ENCODE measurements at regions not wholly inside any gene's neighbourhood (a gene's known extent, or its start where the extent isn't known, plus 50 kb on each side); places are given as distances from the start of the nearest gene placed in this dataset.

DNA sequence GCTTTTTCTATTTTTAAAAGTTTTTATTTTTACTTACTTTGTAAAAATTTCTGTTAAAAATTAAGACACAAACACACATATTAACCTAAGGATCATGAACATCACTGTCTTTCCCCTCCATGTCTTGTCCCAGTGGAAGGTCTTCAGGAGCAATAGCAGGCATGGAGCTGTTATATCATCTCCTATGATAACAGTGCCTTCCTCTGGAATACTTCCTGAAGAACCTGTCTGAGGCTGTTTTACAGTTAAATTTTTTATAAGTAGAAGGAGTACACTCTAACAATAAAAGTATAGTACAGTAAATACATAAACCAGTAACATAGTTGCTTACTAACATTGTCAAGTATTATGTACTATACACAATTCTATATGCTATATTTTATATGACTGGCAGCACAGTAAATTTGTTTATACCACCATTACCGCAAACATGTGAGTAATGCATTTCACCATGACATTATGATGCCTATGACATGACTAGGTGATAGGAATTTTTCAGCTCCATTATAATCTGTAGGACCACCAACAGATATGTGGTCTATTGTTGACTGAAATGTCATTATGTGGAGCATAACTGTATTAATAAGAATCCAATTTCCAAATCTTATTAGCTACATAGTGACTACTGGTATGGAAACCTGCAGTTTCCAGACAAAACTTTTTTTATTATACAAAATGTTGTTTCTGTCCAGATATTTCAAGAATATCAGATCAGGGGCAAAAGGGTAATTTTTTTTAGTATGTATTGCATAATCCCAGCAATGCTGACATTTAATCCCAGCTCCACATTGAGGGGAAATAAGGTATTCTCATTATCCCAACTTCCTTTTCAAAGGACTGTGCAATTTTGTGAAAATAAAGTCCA is 337.2 kb upstream of the SLC39A10 start:
- no peak for ATAC-seq (ENCODE audit: low FRiP score)
- TF ChIP-seq, protein P1, sequence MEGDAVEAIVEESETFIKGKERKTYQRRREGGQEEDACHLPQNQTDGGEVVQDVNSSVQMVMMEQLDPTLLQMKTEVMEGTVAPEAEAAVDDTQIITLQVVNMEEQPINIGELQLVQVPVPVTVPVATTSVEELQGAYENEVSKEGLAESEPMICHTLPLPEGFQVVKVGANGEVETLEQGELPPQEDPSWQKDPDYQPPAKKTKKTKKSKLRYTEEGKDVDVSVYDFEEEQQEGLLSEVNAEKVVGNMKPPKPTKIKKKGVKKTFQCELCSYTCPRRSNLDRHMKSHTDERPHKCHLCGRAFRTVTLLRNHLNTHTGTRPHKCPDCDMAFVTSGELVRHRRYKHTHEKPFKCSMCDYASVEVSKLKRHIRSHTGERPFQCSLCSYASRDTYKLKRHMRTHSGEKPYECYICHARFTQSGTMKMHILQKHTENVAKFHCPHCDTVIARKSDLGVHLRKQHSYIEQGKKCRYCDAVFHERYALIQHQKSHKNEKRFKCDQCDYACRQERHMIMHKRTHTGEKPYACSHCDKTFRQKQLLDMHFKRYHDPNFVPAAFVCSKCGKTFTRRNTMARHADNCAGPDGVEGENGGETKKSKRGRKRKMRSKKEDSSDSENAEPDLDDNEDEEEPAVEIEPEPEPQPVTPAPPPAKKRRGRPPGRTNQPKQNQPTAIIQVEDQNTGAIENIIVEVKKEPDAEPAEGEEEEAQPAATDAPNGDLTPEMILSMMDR (IDR thresholded peaks at IDR 0.05), result no peak
- DNase-seq (ENCODE audit: low spot score), result no peak

DNA sequence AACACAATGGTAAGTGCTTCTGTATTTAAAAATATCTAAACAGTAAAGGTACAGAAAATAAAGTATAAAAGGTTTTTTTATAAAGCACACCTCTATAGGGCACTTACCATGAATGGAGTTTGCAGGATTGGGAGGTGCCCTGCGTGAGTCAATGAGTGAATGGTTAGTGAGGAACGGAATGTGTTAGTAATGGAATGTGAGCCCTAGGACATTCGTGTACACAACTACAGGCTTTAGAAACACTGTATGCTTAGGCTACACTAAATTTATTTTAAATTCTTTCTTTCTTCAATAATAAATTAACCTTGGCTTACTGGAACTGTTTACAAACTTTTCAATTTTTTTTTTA is 337.9 kb upstream of the SLC39A10 start:
- no peak for DNase-seq (ENCODE audit: low spot score)
- no peak for ATAC-seq (ENCODE audit: low FRiP score)
- TF ChIP-seq, protein P1 (IDR thresholded peaks at IDR 0.05), result no peak

DNA sequence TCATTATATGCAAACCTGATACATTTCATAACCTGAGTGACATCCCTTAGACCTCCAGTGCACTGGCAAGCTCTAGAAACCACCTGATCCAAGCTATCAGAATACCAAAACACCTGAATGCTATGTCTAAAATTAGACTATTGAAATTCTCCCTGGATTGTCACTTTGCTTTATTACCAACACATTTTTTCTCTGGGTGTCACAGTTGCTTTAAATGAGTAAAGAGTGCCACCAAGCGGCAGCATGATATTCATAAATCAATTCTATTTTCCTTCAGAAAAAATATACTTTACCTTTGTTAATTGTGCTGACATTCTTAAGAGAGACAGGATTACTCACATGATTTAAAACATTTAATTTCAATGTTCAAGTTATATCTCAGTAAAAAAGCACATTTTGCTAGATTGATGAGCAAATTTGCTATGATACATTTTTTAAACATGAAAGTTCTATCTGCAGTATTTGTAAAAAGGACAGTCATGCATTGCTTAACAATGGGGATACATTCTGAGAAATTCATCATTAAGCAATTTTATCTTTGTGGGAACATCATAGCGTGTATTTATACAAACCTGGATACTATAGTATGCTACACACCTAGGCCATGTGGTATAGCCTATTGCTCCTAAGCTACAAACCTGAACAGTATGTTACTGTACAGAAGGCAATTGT is 338.4 kb upstream of the SLC39A10 start:
- DNase-seq (ENCODE audit: low spot score) (no peak), ATAC-seq (ENCODE audit: low FRiP score) (no peak)
- TF ChIP-seq, protein P1 (IDR thresholded peaks at IDR 0.05), result no peak

DNA sequence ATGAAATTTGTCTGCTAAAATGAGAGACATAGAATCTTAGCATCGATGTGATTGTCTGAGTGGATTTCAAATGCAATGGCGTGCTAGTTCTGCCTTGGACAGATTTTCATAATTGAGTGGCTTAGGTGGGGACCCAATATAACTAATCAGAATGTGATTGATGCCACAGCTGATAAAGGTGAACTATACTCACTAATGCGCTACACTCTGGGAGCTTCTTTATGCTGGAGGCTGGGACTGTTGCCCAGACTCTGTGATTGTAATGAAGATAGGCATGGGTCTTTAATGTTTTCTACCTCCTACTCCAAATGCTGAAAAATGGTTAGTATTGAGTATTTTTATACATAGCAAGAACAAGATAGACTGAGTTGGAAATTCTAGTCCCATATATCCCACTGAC is 339.5 kb upstream of the SLC39A10 start:
- DNase-seq (ENCODE audit: low spot score), result no peak
- ATAC-seq (ENCODE audit: low FRiP score), result no peak
- TF ChIP-seq, protein P1 (IDR thresholded peaks at IDR 0.05), result no peak

DNA sequence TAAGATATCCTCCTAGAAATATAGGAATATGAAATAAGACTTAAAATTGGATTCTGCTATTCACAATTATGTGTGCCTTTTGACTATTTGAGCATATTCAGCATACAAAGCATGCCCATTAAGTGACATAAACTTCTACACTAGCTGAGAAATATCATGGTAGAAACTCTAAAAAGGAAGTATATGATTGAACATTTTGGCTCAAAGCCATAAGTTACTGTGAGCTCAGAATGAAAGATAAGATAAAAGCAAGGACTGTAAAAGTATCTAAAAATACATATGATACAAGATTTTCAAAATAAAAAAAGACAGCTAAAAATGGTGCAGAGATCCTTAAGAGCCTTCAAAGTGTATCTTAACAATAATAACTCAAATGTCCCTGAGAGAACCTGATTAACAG is 340.5 kb upstream of the SLC39A10 start:
- no peak for DNase-seq (ENCODE audit: low spot score)
- TF ChIP-seq, protein P1 (IDR thresholded peaks at IDR 0.05), result no peak
- no peak for ATAC-seq (ENCODE audit: low FRiP score)

DNA sequence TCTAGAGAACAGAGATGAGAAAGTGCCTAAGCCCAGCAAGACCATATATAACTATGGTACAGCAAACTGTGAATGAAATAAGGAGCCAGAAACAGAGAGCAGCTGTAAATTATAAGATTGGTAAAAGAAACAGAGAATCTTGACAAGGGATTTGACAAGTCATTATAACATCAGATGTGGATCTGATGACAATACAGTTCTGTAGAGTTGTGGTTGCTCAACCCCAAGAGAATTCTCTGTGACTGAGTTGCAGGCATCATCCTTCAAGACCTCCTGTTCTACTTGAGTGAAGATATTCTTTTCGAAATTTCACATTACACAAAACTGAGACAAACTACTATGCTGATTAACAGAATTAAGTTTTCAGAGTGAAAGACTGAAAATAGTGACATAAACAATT is 343.1 kb upstream of the SLC39A10 start:
- TF ChIP-seq, protein P1 (IDR thresholded peaks at IDR 0.05), result no peak
- DNase-seq (ENCODE audit: low spot score) (no peak), ATAC-seq (ENCODE audit: low FRiP score) (no peak)

DNA sequence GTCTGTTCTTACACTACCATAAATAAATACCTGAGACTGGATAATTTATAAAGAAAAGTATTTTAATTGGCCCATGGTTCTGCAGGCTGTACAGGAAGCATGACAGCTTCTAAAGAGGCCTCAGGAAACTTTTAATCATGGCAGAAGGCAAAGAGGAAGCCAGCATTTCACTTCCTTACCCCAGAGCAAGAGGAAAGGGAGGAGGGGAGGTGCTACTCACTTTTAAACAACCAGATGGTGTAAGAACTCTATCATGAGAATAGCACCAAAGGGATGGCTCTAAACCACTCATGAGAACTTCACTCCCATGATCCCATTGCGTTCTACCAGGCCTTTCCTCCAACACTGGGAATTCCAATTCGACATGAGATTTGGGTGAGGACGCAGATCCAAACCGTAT is 344.4 kb upstream of the SLC39A10 start:
- DNase-seq (ENCODE audit: low spot score) (no peak), ATAC-seq (ENCODE audit: low FRiP score) (no peak)
- TF ChIP-seq, protein P1 (IDR thresholded peaks at IDR 0.05), result no peak

Data from omental fat pad (tissue), 3 donors.